Right ventricle myocardium superior (tissue), 1 donor: ENCODE measurements at regions not wholly inside any gene's neighbourhood (a gene's known extent, or its start where the extent isn't known, plus 50 kb on each side); places are given as distances from the start of the nearest gene placed in this dataset.

ENCODE experiments used
- ATAC-seq: fragments of 200-7000 bp; cut with Tn5 transposase; one replicate; pipeline ENCODE4 v1.9.1; 2020; ENCODE audit warnings: mild to moderate bottlenecking; ENCODE audit not compliant: poor library complexity
- DNase-seq: peaks from one replicate; pipeline ENCODE4 v3.0.0-alpha.2; 2020
- intact Hi-C: fragments of 100-400 bp; cut with DNase I; formaldehyde crosslinking; loops from one replicate; pipeline ENCODE4 v1.11.2; 2022
- donor health status: DM: no; HTN: yes; CAD: no; lungs with severe emphysema.

GRCh38 chr6:66675906-66676305, 968.9 kb upstream of the EYS start:
- ATAC-seq (no peak), DNase-seq (no peak)
- intact Hi-C loops: no loop called here

GRCh38 chr6:66664112-66664511, 957.1 kb upstream of the EYS start:
- DNase-seq (no peak), ATAC-seq (no peak)
- intact Hi-C loops: no loop called here

GRCh38 chr6:66662721-66663507, 955.9 kb upstream of the EYS start:
- intact Hi-C loops: no loop called here
- DNase-seq (no peak), ATAC-seq (no peak)

- intact Hi-C loops: no loop called here
- DNase-seq: no peak
- ATAC-seq: no peak
Observed at GRCh38 chr6:66662196-66662595, 955.2 kb upstream of the EYS start.

- intact Hi-C loops: no loop called here
- no peak for ATAC-seq
- peak; percentile 8 for DNase-seq
Observed at GRCh38 chr6:66655420-66655819, 948.4 kb upstream of the EYS start.

- ATAC-seq (no peak), DNase-seq (no peak)
- intact Hi-C loops: no loop called here
Observed at GRCh38 chr6:66638518-66638917, 931.5 kb upstream of the EYS start.

- ATAC-seq (no peak), DNase-seq (no peak)
- intact Hi-C loops: no loop called here
Observed at GRCh38 chr6:66638099-66638498, 931.1 kb upstream of the EYS start.

GRCh38 chr6:66628917-66629316, 921.9 kb upstream of the EYS start:
- intact Hi-C loops: no loop called here
- DNase-seq (no peak), ATAC-seq (no peak)

- intact Hi-C loops: no loop called here
- ATAC-seq: no peak
Observed at GRCh38 chr6:66623050-66623449, 916.0 kb upstream of the EYS start.

GRCh38 chr6:66605971-66606370, 898.9 kb upstream of the EYS start:
- DNase-seq (no peak), ATAC-seq (no peak)
- intact Hi-C loops: no loop called here

More at GRCh38 chr6:66623050-66623449, 916.0 kb upstream of the EYS start:
- DNase-seq: no peak

- ATAC-seq: no peak
- DNase-seq: no peak
- intact Hi-C loops: no loop called here
Observed at GRCh38 chr6:66605011-66605410, 898.0 kb upstream of the EYS start.

- DNase-seq: no peak
- intact Hi-C loops: no loop called here
- no peak for ATAC-seq
Observed at GRCh38 chr6:66599541-66599940, 892.5 kb upstream of the EYS start.

GRCh38 chr6:66578362-66578761, 871.3 kb upstream of the EYS start:
- intact Hi-C loops: no loop called here
- DNase-seq (no peak), ATAC-seq (no peak)

GRCh38 chr6:66568271-66568670, 861.2 kb upstream of the EYS start:
- ATAC-seq (no peak), DNase-seq (no peak)
- intact Hi-C loops: no loop called here

- intact Hi-C loops: no loop called here
- DNase-seq (no peak), ATAC-seq (no peak)
Observed at GRCh38 chr6:66561479-66561878, 854.5 kb upstream of the EYS start.

- DNase-seq: no peak
- intact Hi-C loops: no loop called here
- ATAC-seq: no peak
Observed at GRCh38 chr6:66558189-66558588, 851.2 kb upstream of the EYS start.

- intact Hi-C loops: no loop called here
- ATAC-seq (no peak), DNase-seq (no peak)
Observed at GRCh38 chr6:66556936-66557335, 849.9 kb upstream of the EYS start.

GRCh38 chr6:66555082-66555481, 848.1 kb upstream of the EYS start:
- no peak for ATAC-seq
- DNase-seq: no peak
- intact Hi-C loops: no loop called here

GRCh38 chr6:66553441-66553840, 846.4 kb upstream of the EYS start:
- DNase-seq: no peak
- intact Hi-C loops: no loop called here
- no peak for ATAC-seq

- intact Hi-C loops: no loop called here
- no peak for ATAC-seq
Observed at GRCh38 chr6:66538551-66539135, 831.6 kb upstream of the EYS start.

GRCh38 chr6:66533921-66534404, 826.9 kb upstream of the EYS start:
- no peak for DNase-seq
- ATAC-seq: no peak
- intact Hi-C loops: no loop called here

More at GRCh38 chr6:66538551-66539135, 831.6 kb upstream of the EYS start:
- no peak for DNase-seq
